ENCODE measurements at regions not wholly inside any gene's neighbourhood (a gene's known extent, or its start where the extent isn't known, plus 50 kb on each side); places are given as distances from the start of the nearest gene placed in this dataset.

- ChIA-PET CTCF (interaction anchor here (2.9 kb wide), 1 partner anchor 10 kb away, joined by 13 read pairs; no protein-coding TSS in a partner anchor), POLR2A (no interaction called here)
- Histone ChIP-seq H3K9me3 (ENCODE audit: control insufficient read depth, insufficient read depth, low read depth, low read length) (no peaks in the 10 kb centered on the region), H3K4me1 (ENCODE audit: control insufficient read depth, insufficient read depth, low read length) (no peaks in the 10 kb centered on the region), H3K36me3 (ENCODE audit: control insufficient read depth in 2 of 2, insufficient read depth in 1 of 2, low read length in 2 of 2) (no peaks in the 10 kb centered on the region), H3K27ac (ENCODE audit: extremely low read depth, low read depth, low read length) (no peak overlapping the region), H3K4me3 (ENCODE audit: low read depth, low read length) (no peak overlapping the region)
- no peak for TF ChIP-seq ZNF112 (tag by site-specific recombination; IDR thresholded peaks at IDR 0.05)
- TF ChIP-seq HOXD13 (CRISPR knock-in tag; IDR thresholded peaks at IDR 0.05; ENCODE audit: borderline replicate concordance): no peak
- no peak for TF ChIP-seq ZNF529 (tag by site-specific recombination; IDR thresholded peaks at IDR 0.05; ENCODE audit: insufficient replicate concordance)
- TF ChIP-seq SP2 (tag by site-specific recombination; IDR thresholded peaks at IDR 0.05): no peak
- TF ChIP-seq WT1 (tag by site-specific recombination; IDR thresholded peaks at IDR 0.05): no peak
- TF ChIP-seq, protein P1, sequence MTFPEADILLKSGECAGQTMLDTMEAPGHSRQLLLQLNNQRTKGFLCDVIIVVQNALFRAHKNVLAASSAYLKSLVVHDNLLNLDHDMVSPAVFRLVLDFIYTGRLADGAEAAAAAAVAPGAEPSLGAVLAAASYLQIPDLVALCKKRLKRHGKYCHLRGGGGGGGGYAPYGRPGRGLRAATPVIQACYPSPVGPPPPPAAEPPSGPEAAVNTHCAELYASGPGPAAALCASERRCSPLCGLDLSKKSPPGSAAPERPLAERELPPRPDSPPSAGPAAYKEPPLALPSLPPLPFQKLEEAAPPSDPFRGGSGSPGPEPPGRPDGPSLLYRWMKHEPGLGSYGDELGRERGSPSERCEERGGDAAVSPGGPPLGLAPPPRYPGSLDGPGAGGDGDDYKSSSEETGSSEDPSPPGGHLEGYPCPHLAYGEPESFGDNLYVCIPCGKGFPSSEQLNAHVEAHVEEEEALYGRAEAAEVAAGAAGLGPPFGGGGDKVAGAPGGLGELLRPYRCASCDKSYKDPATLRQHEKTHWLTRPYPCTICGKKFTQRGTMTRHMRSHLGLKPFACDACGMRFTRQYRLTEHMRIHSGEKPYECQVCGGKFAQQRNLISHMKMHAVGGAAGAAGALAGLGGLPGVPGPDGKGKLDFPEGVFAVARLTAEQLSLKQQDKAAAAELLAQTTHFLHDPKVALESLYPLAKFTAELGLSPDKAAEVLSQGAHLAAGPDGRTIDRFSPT (tag by site-specific recombination; IDR thresholded peaks at IDR 0.05): no peak
- TF ChIP-seq YY1 (tag by site-specific recombination; IDR thresholded peaks at IDR 0.05): no peak
- no peak for TF ChIP-seq KLF8 (tag by site-specific recombination; IDR thresholded peaks at IDR 0.05)
- TF ChIP-seq ZSCAN16 (tag by site-specific recombination; IDR thresholded peaks at IDR 0.05): no peak
- no peak for TF ChIP-seq ZNF354C (tag by site-specific recombination; IDR thresholded peaks at IDR 0.05; ENCODE audit: borderline replicate concordance, low read depth)
- no peak for TF ChIP-seq ZNF394 (tag by site-specific recombination; IDR thresholded peaks at IDR 0.05; ENCODE audit: borderline replicate concordance)
- TF ChIP-seq ZEB2 (tag by site-specific recombination; IDR thresholded peaks at IDR 0.05): no peak
- no peak for TF ChIP-seq YY2 (tag by site-specific recombination; IDR thresholded peaks at IDR 0.05)
Measured at GRCh38 chr15:35741881-35742280, 195.9 kb upstream of the DPH6 start.

- Histone ChIP-seq H3K4me3 (ENCODE audit: low read depth, low read length) (no peak overlapping the region), H3K36me3 (ENCODE audit: control insufficient read depth in 2 of 2, insufficient read depth in 1 of 2, low read length in 2 of 2) (no peaks in the 10 kb centered on the region), H3K27ac (ENCODE audit: extremely low read depth, low read depth, low read length) (no peak overlapping the region), H3K9me3 (ENCODE audit: control insufficient read depth, insufficient read depth, low read depth, low read length) (no peaks in the 10 kb centered on the region), H3K4me1 (ENCODE audit: control insufficient read depth, insufficient read depth, low read length) (no peaks in the 10 kb centered on the region)
- ChIA-PET CTCF (no interaction called here), POLR2A (no interaction called here)
- TF ChIP-seq ZNF544 (tag by site-specific recombination; IDR thresholded peaks at IDR 0.05) (no peak), GLI2 (tag by site-specific recombination; IDR thresholded peaks at IDR 0.05; ENCODE audit: borderline replicate concordance, low read depth) (no peak), KLF10 (tag by site-specific recombination; IDR thresholded peaks at IDR 0.05) (no peak), ZNF132 (tag by site-specific recombination; IDR thresholded peaks at IDR 0.05; ENCODE audit: borderline replicate concordance) (no peak), ZNF292 (tag by site-specific recombination; IDR thresholded peaks at IDR 0.05; ENCODE audit: borderline replicate concordance, low read depth) (no peak), ZBTB17 (tag by site-specific recombination; IDR thresholded peaks at IDR 0.05) (no peak), ZBTB49 (tag by site-specific recombination; IDR thresholded peaks at IDR 0.05; ENCODE audit: low read depth) (no peak), SCRT2 (tag by site-specific recombination; IDR thresholded peaks at IDR 0.05) (no peak), KLF8 (tag by site-specific recombination; IDR thresholded peaks at IDR 0.05) (no peak), ZNF324 (tag by site-specific recombination; IDR thresholded peaks at IDR 0.05) (no peak), YY1 (tag by site-specific recombination; IDR thresholded peaks at IDR 0.05) (no peak), ZNF596 (tag by site-specific recombination; IDR thresholded peaks at IDR 0.05) (no peak), ZNF394 (tag by site-specific recombination; IDR thresholded peaks at IDR 0.05; ENCODE audit: borderline replicate concordance) (no peak), ZNF621 (tag by site-specific recombination; IDR thresholded peaks at IDR 0.05) (no peak), PBX3 (CRISPR knock-in tag; IDR thresholded peaks at IDR 0.05) (no peak), ZNF398 (tag by site-specific recombination; IDR thresholded peaks at IDR 0.05) (no peak), ZNF514 (tag by site-specific recombination; IDR thresholded peaks at IDR 0.05) (no peak)
- TF ChIP-seq, protein P2, sequence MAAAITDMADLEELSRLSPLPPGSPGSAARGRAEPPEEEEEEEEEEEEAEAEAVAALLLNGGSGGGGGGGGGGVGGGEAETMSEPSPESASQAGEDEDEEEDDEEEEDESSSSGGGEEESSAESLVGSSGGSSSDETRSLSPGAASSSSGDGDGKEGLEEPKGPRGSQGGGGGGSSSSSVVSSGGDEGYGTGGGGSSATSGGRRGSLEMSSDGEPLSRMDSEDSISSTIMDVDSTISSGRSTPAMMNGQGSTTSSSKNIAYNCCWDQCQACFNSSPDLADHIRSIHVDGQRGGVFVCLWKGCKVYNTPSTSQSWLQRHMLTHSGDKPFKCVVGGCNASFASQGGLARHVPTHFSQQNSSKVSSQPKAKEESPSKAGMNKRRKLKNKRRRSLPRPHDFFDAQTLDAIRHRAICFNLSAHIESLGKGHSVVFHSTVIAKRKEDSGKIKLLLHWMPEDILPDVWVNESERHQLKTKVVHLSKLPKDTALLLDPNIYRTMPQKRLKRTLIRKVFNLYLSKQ (tag by site-specific recombination; IDR thresholded peaks at IDR 0.05; ENCODE audit: borderline replicate concordance): no peak
Measured at GRCh38 chr15:35743321-35743720, 197.4 kb upstream of the DPH6 start.

Measured in HEK293 (cell line).